ENCODE measurements at regions not wholly inside any gene's neighbourhood (a gene's known extent, or its start where the extent isn't known, plus 50 kb on each side); places are given as distances from the start of the nearest gene placed in this dataset.

DNA sequence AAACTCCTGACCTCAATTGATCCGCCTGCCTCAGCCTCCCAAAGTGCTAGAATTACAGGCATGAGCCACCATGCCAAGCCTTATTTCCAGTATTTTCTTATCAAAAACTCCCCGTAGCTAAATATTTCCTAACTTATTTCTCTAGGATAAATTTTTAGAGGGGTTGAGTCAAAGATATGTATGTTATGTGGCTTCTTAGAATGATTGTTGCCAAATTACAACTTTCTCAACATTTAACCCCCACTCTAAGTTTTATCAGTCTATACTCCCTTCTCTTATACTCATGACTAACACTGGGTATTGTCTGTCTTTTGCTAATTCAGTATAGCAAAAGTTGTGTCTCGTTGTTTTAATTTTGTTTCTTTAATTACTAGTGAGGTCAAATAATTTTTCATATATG is 187.7 kb upstream of the LNX1 start:
- CTCF ChIA-PET = no interaction called here
- Mint-ChIP-seq H3K36me3 (no peaks in the 10 kb centered on the region), H3K27ac (no peak overlapping the region), H3K4me3 (no peak overlapping the region), H3K9me3 (no peaks in the 10 kb centered on the region), H3K4me1 (no peaks in the 10 kb centered on the region), H3K27me3 (no peaks in the 10 kb centered on the region)
- DNase-seq = no peak

DNA sequence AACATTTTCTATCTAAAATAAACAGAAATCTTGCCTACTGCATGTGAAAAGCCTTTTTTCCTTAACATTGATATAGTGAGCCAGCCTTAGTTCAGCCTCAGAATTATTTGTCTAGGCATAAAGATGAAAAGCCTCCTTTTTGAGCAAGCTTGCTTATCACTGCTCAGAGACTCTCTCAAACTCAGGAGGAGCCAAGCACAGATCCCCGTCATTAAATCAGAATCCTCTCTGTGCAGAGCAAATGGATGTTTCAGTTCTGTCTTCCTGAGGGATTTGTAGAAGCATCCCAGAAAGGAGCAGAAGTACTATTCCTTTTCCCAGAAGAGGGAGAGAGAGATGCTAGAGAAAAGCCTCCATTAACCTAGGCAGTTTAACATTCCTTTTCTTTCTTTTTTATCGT is 186.9 kb upstream of the LNX1 start:
- Mint-ChIP-seq H3K9me3 (no peaks in the 10 kb centered on the region), H3K4me3 (no peak overlapping the region), H3K27ac (no peak overlapping the region), H3K27me3 (no peaks in the 10 kb centered on the region), H3K4me1 (no peaks in the 10 kb centered on the region), H3K36me3 (no peaks in the 10 kb centered on the region)
- CTCF ChIA-PET = no interaction called here
- no peak for DNase-seq

DNA sequence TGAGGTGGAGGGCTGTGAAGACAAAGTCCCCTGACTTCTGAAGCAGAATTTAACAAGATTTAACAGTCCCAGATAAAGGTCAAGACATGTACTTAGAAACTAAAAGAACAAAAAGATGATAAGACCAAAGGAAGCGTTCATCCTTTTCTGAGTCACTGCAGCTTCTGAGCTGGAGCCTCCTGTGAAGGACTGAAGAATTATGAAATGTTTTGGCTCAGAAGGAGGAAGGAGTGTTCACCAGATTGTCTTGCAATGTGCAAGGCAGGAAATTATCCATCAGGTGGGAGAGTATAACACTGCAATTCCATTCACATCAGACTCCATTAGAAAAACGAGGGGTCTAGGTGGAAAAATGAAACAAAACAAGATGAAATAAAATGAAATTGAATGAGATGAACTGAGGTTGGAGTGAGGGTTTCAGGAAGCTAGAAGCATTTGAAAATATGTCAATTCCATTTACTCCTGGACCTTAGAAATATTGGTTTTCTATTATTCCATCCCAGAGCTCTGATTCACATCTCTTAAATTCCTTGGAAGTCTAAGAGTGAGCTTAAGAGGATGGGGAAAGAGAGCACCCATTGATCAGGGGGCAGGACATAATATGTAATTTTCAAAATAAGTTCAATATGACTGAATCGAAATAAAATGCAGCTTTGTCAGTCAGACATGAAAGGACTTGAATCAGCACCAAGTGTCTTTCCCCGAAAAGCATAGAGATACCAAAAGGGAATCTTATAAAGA is 186.1 kb upstream of the LNX1 start:
- Mint-ChIP-seq H3K27ac (no peak overlapping the region), H3K4me1 (no peaks in the 10 kb centered on the region), H3K4me3 (no peak overlapping the region), H3K27me3 (no peaks in the 10 kb centered on the region), H3K9me3 (no peaks in the 10 kb centered on the region), H3K36me3 (no peaks in the 10 kb centered on the region)
- CTCF ChIA-PET = no interaction called here
- no peak for DNase-seq

GRCh38 chr4:53776141-53776540 is 184.9 kb upstream of the LNX1 start:
- Mint-ChIP-seq H3K27me3 (no peaks in the 10 kb centered on the region), H3K36me3 (no peaks in the 10 kb centered on the region), H3K4me1 (no peaks in the 10 kb centered on the region), H3K27ac (no peak overlapping the region), H3K4me3 (no peak overlapping the region), H3K9me3 (no peaks in the 10 kb centered on the region)
- no peak for DNase-seq
- CTCF ChIA-PET = no interaction called here

DNA sequence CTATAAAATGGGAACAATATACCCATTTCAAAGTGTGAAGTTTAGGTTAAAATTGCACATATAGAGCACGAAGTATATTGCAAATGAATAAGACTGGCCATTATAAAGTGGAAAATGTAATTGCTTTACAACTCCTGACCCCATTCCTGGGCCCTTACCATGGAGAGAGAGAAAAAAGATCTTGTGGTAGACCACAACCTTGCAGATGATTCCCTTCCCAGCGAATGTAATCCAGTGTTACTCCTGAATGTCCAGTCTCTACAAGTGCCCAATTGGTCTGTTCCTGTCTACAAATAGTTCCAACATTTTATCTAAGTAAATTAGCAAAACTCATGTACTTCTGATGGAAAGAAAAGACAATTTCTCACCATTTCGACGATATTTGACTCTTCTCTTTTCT is 184.1 kb upstream of the LNX1 start:
- CTCF ChIA-PET = no interaction called here
- Mint-ChIP-seq H3K27me3 (no peaks in the 10 kb centered on the region), H3K27ac (no peak overlapping the region)

DNA sequence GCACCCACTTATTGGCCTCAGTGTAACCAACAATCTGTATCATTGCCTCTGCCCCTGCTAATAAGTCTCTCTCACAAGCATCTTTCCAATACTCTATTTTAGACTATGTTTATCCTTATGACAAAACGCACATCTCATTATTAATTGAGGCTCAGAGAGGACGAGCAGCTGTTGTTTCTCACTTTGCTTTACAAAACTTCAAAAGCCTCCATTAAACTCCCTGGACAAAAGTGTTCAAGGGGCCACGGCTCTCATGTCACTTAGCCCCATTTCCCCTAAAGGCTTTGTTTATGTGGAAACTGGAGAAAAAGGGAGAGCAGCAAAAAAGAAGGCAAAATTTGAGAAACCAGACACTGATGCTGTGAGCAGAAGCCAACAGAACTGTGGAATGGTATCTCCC is 180.0 kb upstream of the LNX1 start:
- no peak for DNase-seq
- H3K9me3 Mint-ChIP-seq = no peaks in the 10 kb centered on the region
- H3K36me3 Mint-ChIP-seq = no peaks in the 10 kb centered on the region
- H3K4me3 Mint-ChIP-seq = no peak overlapping the region
- CTCF ChIA-PET = no interaction called here
- H3K27ac Mint-ChIP-seq = no peak overlapping the region
- no peaks in the 10 kb centered on the region for H3K27me3 Mint-ChIP-seq
- no peaks in the 10 kb centered on the region for H3K4me1 Mint-ChIP-seq

More for the DNA sequence above, 184.1 kb upstream of the LNX1 start:
- DNase-seq = no peak
- Mint-ChIP-seq H3K9me3 (no peaks in the 10 kb centered on the region), H3K4me3 (no peak overlapping the region), H3K36me3 (no peaks in the 10 kb centered on the region), H3K4me1 (no peaks in the 10 kb centered on the region)

DNA sequence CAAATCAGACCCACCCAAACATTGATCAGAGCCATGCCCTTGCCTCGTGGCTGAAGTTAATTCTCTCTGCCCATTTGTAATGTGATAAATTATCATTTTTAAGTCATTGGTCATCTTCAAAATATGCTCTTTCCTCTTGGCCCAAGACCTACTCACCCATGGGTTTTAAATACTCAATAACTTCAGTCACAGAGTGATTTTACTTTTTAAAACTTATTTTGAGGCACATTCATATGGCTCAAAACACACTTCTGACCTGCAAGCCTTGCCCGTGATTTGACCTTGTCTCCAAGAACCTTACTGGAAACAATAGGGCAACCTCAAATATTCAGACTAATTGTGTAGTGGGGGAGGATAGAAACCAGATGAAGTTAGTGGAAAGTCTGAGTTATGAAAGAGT is 176.2 kb upstream of the LNX1 start:
- H3K27me3 Mint-ChIP-seq = no peaks in the 10 kb centered on the region
- H3K36me3 Mint-ChIP-seq = no peaks in the 10 kb centered on the region
- H3K4me1 Mint-ChIP-seq = no peaks in the 10 kb centered on the region
- H3K27ac Mint-ChIP-seq = no peak overlapping the region
- CTCF ChIA-PET = no interaction called here
- DNase-seq = no peak
- H3K4me3 Mint-ChIP-seq = no peak overlapping the region
- H3K9me3 Mint-ChIP-seq = no peaks in the 10 kb centered on the region

DNA sequence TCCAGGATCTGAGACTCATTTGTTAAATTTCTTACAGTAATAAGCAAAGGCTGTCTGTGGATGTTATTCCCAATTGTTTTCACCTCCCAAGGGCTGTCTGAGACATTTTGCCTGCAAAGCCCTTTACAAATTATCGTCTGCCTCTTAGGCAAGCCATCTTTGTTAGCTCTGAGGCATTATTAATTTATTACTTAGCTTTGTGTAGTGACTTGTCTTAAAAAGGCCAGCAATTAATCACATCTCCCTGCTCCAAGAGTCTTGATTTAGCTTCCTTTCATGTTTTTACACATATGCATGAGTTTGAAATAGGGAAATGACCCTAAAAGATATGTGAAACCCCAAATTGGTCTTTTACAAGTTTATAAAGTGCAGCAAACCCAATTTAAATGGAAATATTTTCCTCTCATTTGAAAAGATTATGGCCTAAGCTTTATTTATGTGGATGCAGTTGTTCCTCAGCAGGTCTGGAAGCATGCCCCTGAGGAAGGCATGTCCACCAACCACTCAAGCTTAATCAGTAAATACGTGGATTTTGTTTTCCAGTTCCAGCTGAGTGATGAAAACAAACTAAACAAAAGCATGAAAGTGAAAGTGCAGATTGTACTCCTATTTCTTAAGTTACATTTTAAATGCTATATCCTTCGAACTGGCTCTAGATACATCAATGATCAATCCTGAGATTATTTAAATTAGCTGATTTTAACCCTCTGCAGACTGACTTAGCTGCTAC is 173.6 kb upstream of the LNX1 start:
- CTCF ChIA-PET = no interaction called here
- H3K27ac Mint-ChIP-seq = no peak overlapping the region
- DNase-seq = no peak
- no peaks in the 10 kb centered on the region for H3K9me3 Mint-ChIP-seq
- H3K36me3 Mint-ChIP-seq = no peaks in the 10 kb centered on the region
- H3K4me3 Mint-ChIP-seq = no peak overlapping the region
- no peaks in the 10 kb centered on the region for H3K4me1 Mint-ChIP-seq
- no peaks in the 10 kb centered on the region for H3K27me3 Mint-ChIP-seq

GRCh38 chr4:53763813-53764597 is 172.7 kb upstream of the LNX1 start:
- CTCF ChIA-PET = no interaction called here
- Mint-ChIP-seq H3K4me1 (no peaks in the 10 kb centered on the region), H3K27me3 (no peaks in the 10 kb centered on the region), H3K4me3 (no peak overlapping the region), H3K27ac (no peak overlapping the region), H3K9me3 (no peaks in the 10 kb centered on the region), H3K36me3 (no peaks in the 10 kb centered on the region)
- no peak for DNase-seq

DNA sequence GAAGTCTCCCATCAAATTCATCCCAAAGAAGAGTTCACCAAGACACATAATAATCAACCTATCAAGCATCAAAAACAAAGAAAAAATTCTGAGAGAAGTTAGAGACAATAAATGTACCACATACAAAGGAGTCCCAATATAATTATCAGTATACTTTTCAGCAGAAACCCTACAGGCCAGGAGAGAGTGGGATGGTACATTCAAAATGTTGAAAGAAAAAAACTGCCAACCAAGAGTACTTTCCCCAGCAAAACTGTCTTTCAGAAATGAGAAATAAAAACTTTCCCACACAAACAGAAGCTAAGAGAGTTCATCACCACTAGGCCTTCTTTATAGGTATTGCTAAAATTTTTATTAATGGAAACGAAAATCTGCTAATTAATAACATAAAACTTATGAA is 164.4 kb upstream of the LNX1 start:
- Mint-ChIP-seq H3K27ac (no peak overlapping the region), H3K36me3 (no peaks in the 10 kb centered on the region), H3K4me3 (no peak overlapping the region), H3K9me3 (no peaks in the 10 kb centered on the region), H3K4me1 (no peaks in the 10 kb centered on the region), H3K27me3 (no peaks in the 10 kb centered on the region)
- DNase-seq = no peak
- CTCF ChIA-PET = no interaction called here

DNA sequence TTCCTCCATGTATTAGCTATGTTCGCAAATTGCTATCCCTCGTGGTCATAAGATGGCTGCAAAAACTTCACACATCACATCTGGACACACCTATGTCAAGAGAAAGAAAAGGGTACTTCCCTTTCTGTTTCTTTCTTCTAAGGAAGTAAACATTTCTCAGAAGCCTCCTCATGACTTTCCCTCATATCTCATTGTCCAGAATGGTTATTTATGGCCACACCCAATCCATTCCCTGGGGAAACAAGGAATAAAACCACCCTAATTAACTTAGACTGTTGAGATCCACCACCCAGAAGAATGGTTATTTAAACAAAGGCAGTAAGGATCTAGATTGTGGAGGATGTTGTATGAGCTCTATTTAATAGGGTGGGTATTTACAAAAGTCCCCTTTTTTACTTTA is 160.8 kb upstream of the LNX1 start:
- H3K4me3 Mint-ChIP-seq = no peak overlapping the region
- H3K4me1 Mint-ChIP-seq = no peaks in the 10 kb centered on the region
- H3K27ac Mint-ChIP-seq = no peak overlapping the region
- CTCF ChIA-PET = no interaction called here
- no peaks in the 10 kb centered on the region for H3K9me3 Mint-ChIP-seq
- no peaks in the 10 kb centered on the region for H3K27me3 Mint-ChIP-seq
- no peaks in the 10 kb centered on the region for H3K36me3 Mint-ChIP-seq
- DNase-seq = no peak

GRCh38 chr4:53748328-53748772 is 157.1 kb upstream of the LNX1 start:
- Mint-ChIP-seq H3K27ac (no peak overlapping the region), H3K36me3 (no peaks in the 10 kb centered on the region), H3K27me3 (peaks cover 5% of the 10 kb centered on the region), H3K4me1 (no peaks in the 10 kb centered on the region), H3K4me3 (no peak overlapping the region), H3K9me3 (no peaks in the 10 kb centered on the region)
- no peak for DNase-seq
- CTCF ChIA-PET = no interaction called here

DNA sequence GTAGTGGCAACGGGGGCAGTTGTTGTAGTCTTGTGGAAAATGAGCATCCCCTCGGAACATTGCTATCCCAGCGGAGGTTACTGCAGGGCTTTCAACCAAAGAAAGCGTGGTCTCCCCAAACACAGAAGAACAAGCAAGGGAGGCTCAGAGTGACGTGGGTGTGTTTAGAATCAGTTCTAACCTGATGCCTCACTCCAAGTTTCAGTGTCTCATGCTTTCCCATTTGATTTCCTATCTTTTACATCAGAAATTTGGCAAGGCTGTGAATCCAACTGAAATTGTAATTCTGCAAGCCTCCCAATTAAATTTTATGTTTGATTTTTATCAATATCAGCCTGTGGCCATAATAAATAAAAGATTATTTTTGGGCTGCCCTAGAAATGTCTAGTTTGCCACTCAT is 156.1 kb upstream of the LNX1 start:
- no peaks in the 10 kb centered on the region for H3K9me3 Mint-ChIP-seq
- H3K4me1 Mint-ChIP-seq = no peaks in the 10 kb centered on the region
- H3K36me3 Mint-ChIP-seq = no peaks in the 10 kb centered on the region
- peaks cover 5% of the 10 kb centered on the region for H3K27me3 Mint-ChIP-seq
- no peak overlapping the region for H3K4me3 Mint-ChIP-seq
- no peak overlapping the region for H3K27ac Mint-ChIP-seq
- CTCF ChIA-PET = no interaction called here
- no peak for DNase-seq

GRCh38 chr4:53744446-53745160 is 153.3 kb upstream of the LNX1 start:
- no peak for DNase-seq
- Mint-ChIP-seq H3K9me3 (no peaks in the 10 kb centered on the region), H3K4me3 (no peak overlapping the region), H3K36me3 (no peaks in the 10 kb centered on the region), H3K27me3 (peaks cover 8% of the 10 kb centered on the region), H3K27ac (no peak overlapping the region), H3K4me1 (no peaks in the 10 kb centered on the region)
- CTCF ChIA-PET = no interaction called here

Measured in activated naive CD4-positive, alpha-beta T cell treated with anti-CD3 and anti-CD28 coated beads, Interleukin-2, amount 10 ng/mL, durations not matched to agents 7 days and 5 days (primary cell).